ENCODE measurements at regions not wholly inside any gene's neighbourhood (a gene's known extent, or its start where the extent isn't known, plus 50 kb on each side); places are given as distances from the start of the nearest gene placed in this dataset.
"Not testable (repeated sequence)": the region's sequence is repeated elsewhere in the genome, so short reads cannot be mapped to it uniquely, and the experiment has no call there.

DNA sequence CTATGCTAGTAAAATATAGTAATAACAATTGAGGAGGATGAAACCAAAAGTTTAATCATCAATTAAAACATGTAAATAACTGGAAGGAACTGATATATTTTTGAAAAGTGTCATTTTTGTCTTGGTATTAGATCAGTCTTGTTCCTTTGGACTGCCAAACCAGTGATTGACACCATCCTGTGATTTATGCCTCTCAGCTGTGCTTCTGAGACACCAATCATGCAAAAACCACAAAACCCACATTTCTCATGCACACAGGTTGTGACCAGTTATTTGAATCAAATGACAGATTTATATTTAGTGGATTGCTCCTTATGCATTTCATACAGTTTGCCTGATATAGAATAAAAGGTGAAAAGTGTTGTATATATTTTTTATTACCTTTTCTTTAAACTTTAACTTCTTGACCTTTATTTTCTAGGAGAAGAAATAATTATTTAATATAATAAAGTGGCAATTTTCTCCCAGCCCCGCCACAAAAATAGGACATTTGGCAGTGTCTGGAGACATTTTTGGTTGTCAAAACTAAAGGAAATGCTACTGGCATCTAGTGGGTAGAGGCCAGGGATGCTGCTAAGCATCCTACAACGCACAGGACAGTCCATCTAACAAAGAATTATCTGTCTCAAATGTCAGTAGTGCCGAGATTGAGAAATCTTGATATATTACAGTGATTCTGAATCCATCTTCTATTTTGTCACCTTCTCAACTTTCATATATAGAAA lies 383.6 kb downstream of the BCKDHB start:
- TF ChIP-seq, protein P1, sequence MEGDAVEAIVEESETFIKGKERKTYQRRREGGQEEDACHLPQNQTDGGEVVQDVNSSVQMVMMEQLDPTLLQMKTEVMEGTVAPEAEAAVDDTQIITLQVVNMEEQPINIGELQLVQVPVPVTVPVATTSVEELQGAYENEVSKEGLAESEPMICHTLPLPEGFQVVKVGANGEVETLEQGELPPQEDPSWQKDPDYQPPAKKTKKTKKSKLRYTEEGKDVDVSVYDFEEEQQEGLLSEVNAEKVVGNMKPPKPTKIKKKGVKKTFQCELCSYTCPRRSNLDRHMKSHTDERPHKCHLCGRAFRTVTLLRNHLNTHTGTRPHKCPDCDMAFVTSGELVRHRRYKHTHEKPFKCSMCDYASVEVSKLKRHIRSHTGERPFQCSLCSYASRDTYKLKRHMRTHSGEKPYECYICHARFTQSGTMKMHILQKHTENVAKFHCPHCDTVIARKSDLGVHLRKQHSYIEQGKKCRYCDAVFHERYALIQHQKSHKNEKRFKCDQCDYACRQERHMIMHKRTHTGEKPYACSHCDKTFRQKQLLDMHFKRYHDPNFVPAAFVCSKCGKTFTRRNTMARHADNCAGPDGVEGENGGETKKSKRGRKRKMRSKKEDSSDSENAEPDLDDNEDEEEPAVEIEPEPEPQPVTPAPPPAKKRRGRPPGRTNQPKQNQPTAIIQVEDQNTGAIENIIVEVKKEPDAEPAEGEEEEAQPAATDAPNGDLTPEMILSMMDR (IDR thresholded peaks at IDR 0.05) = no peak
- Mint-ChIP-seq H3K36me3 (ENCODE audit: unreplicated experiment) (no peaks in the 10 kb centered on the region), H3K27me3 (ENCODE audit: unreplicated experiment) (peaks cover 5% of the 10 kb centered on the region), H3K4me1 (ENCODE audit: unreplicated experiment) (no peaks in the 10 kb centered on the region), H3K27ac (ENCODE audit: unreplicated experiment) (no peak overlapping the region), H3K9me3 (ENCODE audit: unreplicated experiment) (no peaks in the 10 kb centered on the region), H3K4me3 (ENCODE audit: unreplicated experiment) (no peak overlapping the region)
- DNase-seq (ENCODE audit: extremely low spot score, unreplicated experiment) = no peak

- Mint-ChIP-seq H3K36me3 (ENCODE audit: unreplicated experiment) (no peaks in the 10 kb centered on the region), H3K27me3 (ENCODE audit: unreplicated experiment) (peaks cover 5% of the 10 kb centered on the region), H3K4me3 (ENCODE audit: unreplicated experiment) (no peak overlapping the region), H3K27ac (ENCODE audit: unreplicated experiment) (no peak overlapping the region), H3K4me1 (ENCODE audit: unreplicated experiment) (no peaks in the 10 kb centered on the region), H3K9me3 (ENCODE audit: unreplicated experiment) (no peaks in the 10 kb centered on the region)
- DNase-seq (ENCODE audit: extremely low spot score, unreplicated experiment) = no peak
- TF ChIP-seq, protein P1 (IDR thresholded peaks at IDR 0.05) = no peak
Measured at GRCh38 chr6:80488190-80488589, 381.7 kb downstream of the BCKDHB start.

- not testable (repeated sequence) for H3K4me1 Mint-ChIP-seq (ENCODE audit: unreplicated experiment); H3K9me3 Mint-ChIP-seq (ENCODE audit: unreplicated experiment); H3K27ac Mint-ChIP-seq (ENCODE audit: unreplicated experiment); DNase-seq (ENCODE audit: extremely low spot score, unreplicated experiment); H3K4me3 Mint-ChIP-seq (ENCODE audit: unreplicated experiment); H3K27me3 Mint-ChIP-seq (ENCODE audit: unreplicated experiment); H3K36me3 Mint-ChIP-seq (ENCODE audit: unreplicated experiment)
Measured at GRCh38 chr6:80485494-80485893, 379.0 kb downstream of the BCKDHB start.

GRCh38 chr6:80482056-80482455 lies 375.6 kb downstream of the BCKDHB start:
- Mint-ChIP-seq H3K4me1 (ENCODE audit: unreplicated experiment) (peaks cover 20% of the 10 kb centered on the region), H3K9me3 (ENCODE audit: unreplicated experiment) (no peaks in the 10 kb centered on the region), H3K27me3 (ENCODE audit: unreplicated experiment) (no peaks in the 10 kb centered on the region), H3K36me3 (ENCODE audit: unreplicated experiment) (no peaks in the 10 kb centered on the region), H3K4me3 (ENCODE audit: unreplicated experiment) (no peak overlapping the region), H3K27ac (ENCODE audit: unreplicated experiment) (no peak overlapping the region)
- no peak for DNase-seq (ENCODE audit: extremely low spot score, unreplicated experiment)
- TF ChIP-seq, protein P1 (IDR thresholded peaks at IDR 0.05) = no peak

DNA sequence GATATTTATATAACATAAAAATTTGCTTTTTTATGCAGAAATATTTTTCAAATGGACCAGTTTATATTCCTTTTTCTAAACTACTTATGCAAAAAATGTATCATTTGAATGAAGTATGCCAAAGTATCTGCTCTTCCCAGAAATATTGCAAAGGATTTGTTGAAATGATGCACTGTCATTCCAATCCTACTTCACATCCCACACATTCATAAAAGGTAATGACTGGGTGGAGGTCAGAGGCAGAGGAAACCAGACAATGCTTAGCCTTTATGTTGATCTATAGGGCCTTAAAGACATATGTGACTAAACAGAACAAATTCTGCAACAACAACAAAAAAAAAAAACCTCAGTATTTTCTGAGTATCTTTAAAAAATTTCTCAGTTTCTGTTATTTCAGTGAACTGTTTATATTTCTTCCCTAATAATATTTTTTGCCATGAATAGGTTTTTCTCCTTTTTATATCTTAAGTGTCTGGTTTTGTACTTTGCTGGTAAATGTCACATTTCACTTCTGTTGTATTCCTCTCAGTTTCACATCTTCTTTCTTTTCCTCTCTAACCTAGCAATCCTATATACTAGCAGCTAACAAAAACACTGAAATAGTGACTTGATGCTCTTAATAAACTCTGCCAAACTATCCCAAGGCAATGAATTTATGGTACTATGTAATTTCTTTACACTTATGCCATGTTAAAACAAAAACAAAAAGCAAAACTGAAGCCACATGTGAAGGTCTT lies 374.1 kb downstream of the BCKDHB start:
- Mint-ChIP-seq H3K4me3 (ENCODE audit: unreplicated experiment) (no peak overlapping the region), H3K27me3 (ENCODE audit: unreplicated experiment) (no peaks in the 10 kb centered on the region), H3K9me3 (ENCODE audit: unreplicated experiment) (no peaks in the 10 kb centered on the region), H3K4me1 (ENCODE audit: unreplicated experiment) (peaks cover 24% of the 10 kb centered on the region), H3K36me3 (ENCODE audit: unreplicated experiment) (peaks cover 2% of the 10 kb centered on the region), H3K27ac (ENCODE audit: unreplicated experiment) (no peak overlapping the region)
- no peak for DNase-seq (ENCODE audit: extremely low spot score, unreplicated experiment)
- TF ChIP-seq, protein P1 (IDR thresholded peaks at IDR 0.05) = no peak

All from osteocyte (in vitro differentiated cells).